Adrenal gland (tissue), 9 donors: ENCODE measurements at regions not wholly inside any gene's neighbourhood (a gene's known extent, or its start where the extent isn't known, plus 50 kb on each side); places are given as distances from the start of the nearest gene placed in this dataset.
"Not testable (repeated sequence)": the region's sequence is repeated elsewhere in the genome, so short reads cannot be mapped to it uniquely, and the experiment has no call there.

Experiments
- DNase-seq, 7 donors: peaks; one replicate each; pipeline ENCODE4 v3.0.0-alpha.2; 2019 to 2020
- H3K27ac ChIP-seq, 5 donors: fragments of 200-600 bp; sonication (generic) in 4 of 5; 1 replicate in 3 of 5; 2 replicates in 2 of 5; pipeline versions ENCODE4 v1.5.1 to v1.8.0; 2016 to 2020; ENCODE audit warnings: mild to moderate bottlenecking in 1 of 5
- H3K27me3 ChIP-seq: fragments of 200-600 bp; 2 replicates; pipeline ENCODE4 v1.8.0; 2021
- H3K36me3 ChIP-seq, 2 donors: fragments of 200-600 bp; replicated peaks in 1 of 2; 1 replicate in 1 of 2; 2 replicates in 1 of 2; pipeline versions ENCODE4 v1.5.1 to v1.8.0; 2018 to 2022
- H3K4me1 ChIP-seq, 2 donors: fragments of 200-600 bp; replicated peaks in 1 of 2; 1 replicate in 1 of 2; 2 replicates in 1 of 2; pipeline versions ENCODE4 v1.5.1 to v1.8.0; 2018 to 2021
- H3K4me3 ChIP-seq, 4 donors: fragments of 200-600 bp; sonication (generic) in 3 of 4; one replicate each; pipeline ENCODE4 v1.5.1; 2016 to 2018
- H3K9me3 ChIP-seq, 3 donors: fragments of 200-600 bp; sonication (generic) in 1 of 3; replicated peaks in 1 of 3; 1 replicate in 2 of 3; 2 replicates in 1 of 3; pipeline versions ENCODE4 v1.5.1 to v1.8.0; 2016 to 2021
- CTCF ChIP-seq, 6 experiments: fragments of 450-650 bp in 4 of 6; fragments of 200-600 bp in 2 of 6; sonication (generic) in 1 of 6; IDR thresholded peaks; 1 replicate in 5 of 6; 2 replicates in 1 of 6; pipeline versions ENCODE4 v1.5.1 to v1.8.0; 2016 to 2021; ENCODE audit warnings: antibody characterized with exemption in 6 of 6, mild to moderate bottlenecking in 2 of 6, moderate library complexity in 1 of 6
- POLR2A ChIP-seq, 2 donors: fragments of 450-650 bp; IDR thresholded peaks; one replicate each; pipeline ENCODE4 v1.6.1; 2017; ENCODE audit warnings: antibody characterized with exemption in 2 of 2, mild to moderate bottlenecking in 2 of 2, moderate library complexity in 1 of 2
- WGBS, 4 donors: extraction: QIAGEN DNeasy Blood & Tissue Kit in 2 of 4; methylation state at CpG; one replicate each; pipeline versions ENCODE4 v1.1.5 to v1.1.7; 2013 to 2017; 5-methylcytosine and 5-hydroxymethylcytosine counted together
- intact Hi-C, 2 donors: fragments of 100-400 bp; cut with DNase I; formaldehyde crosslinking; loops; one replicate each; pipeline versions ENCODE4 v1.14.1 to v1.15.0; 2022 to 2023
- donor health status: healthy with polysubstance abuse.
- donor health status: Bipolar disorder and iron deficiency.
- donor health status: DM: yes; HTN: yes; CAD: no.
- donor health status: DM: no; HTN: no; CAD: no.
- donor health status: DM: no; HTN: no; CAD: no.

- H3K36me3 ChIP-seq = no peaks in the 10 kb centered on the region
- no peak overlapping the region for H3K27ac ChIP-seq
- H3K4me1 ChIP-seq = no peaks in the 10 kb centered on the region
- intact Hi-C loops = no loop called here
- H3K27me3 ChIP-seq = peaks cover 4% of the 10 kb centered on the region
- no peak for TF ChIP-seq CTCF (IDR thresholded peaks at IDR 0.05)
- no peak for TF ChIP-seq POLR2A (IDR thresholded peaks at IDR 0.05)
- H3K4me3 ChIP-seq = no peak overlapping the region
- no peaks in the 10 kb centered on the region for H3K9me3 ChIP-seq
- DNase-seq = no peak
- WGBS, 4 donors = 48 to 64% (median 51%) methylated on average over 3 of the region's 3 CpGs
These were observed 172.6 kb upstream of the CHL1 start for GRCh38 chr3:24006-24405.

- Histone ChIP-seq H3K27ac (no peak overlapping the region), H3K27me3 (peaks cover 4% of the 10 kb centered on the region), H3K36me3 (no peaks in the 10 kb centered on the region), H3K4me3 (no peak overlapping the region), H3K9me3 (no peaks in the 10 kb centered on the region), H3K4me1 (no peaks in the 10 kb centered on the region)
- 35 to 68% (median 54%) methylated on average over 2 of the region's 2 CpGs for WGBS, 4 donors
- DNase-seq = no peak
- intact Hi-C loops = no loop called here
- TF ChIP-seq POLR2A (IDR thresholded peaks at IDR 0.05) (no peak), CTCF (IDR thresholded peaks at IDR 0.05) (no peak)
These were observed 171.5 kb upstream of the CHL1 start for GRCh38 chr3:25056-25455.

DNA sequence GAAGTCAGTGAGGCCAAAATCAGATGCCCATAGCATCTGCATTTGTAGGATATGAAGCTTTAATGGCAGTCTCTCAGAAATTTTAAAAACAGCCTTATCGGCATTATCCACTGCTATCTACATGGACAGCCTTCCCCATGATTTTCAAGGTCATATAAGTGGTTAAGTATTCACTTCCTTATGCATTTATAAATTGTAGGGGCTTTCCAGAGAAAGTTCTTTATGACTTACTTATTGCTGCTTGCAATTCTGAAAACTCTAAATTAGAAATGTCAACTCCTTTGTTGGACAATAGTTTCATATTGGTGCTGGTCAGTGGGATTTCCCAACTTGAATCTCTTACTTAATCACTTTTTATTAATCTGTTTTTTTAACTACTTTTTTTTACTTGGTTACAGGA, 160.6 kb upstream of the CHL1 start:
- intact Hi-C loops, DNase-seq, H3K4me3 ChIP-seq, H3K4me1 ChIP-seq, H3K27ac ChIP-seq, H3K27me3 ChIP-seq, H3K9me3 ChIP-seq, H3K36me3 ChIP-seq: not testable (repeated sequence)
- 75 to 88% (median 79%) methylated on average over 1 of the region's 1 CpG for WGBS, 4 donors

GRCh38 chr3:42871-43744, 153.5 kb upstream of the CHL1 start:
- DNase-seq, H3K9me3 ChIP-seq, H3K4me1 ChIP-seq, H3K27me3 ChIP-seq, H3K36me3 ChIP-seq, intact Hi-C loops, H3K4me3 ChIP-seq, H3K27ac ChIP-seq: not testable (repeated sequence)
- 36 to 48% (median 41%) methylated on average over 9 of the region's 9 CpGs for WGBS, 4 donors
- peak in 5 of 6 experiments; percentile 7 to 48 (median 34) for TF ChIP-seq CTCF (IDR thresholded peaks at IDR 0.05)
